ENCODE measurements at regions not wholly inside any gene's neighbourhood (a gene's known extent, or its start where the extent isn't known, plus 50 kb on each side); places are given as distances from the start of the nearest gene placed in this dataset.
A peak's percentile ranks its signal among the peaks of the same experiment; 100 is the strongest.

GRCh38 chr1:82520611-82521010 lies 719.9 kb downstream of the ADGRL2 start:
- DNase-seq: no peak

DNA sequence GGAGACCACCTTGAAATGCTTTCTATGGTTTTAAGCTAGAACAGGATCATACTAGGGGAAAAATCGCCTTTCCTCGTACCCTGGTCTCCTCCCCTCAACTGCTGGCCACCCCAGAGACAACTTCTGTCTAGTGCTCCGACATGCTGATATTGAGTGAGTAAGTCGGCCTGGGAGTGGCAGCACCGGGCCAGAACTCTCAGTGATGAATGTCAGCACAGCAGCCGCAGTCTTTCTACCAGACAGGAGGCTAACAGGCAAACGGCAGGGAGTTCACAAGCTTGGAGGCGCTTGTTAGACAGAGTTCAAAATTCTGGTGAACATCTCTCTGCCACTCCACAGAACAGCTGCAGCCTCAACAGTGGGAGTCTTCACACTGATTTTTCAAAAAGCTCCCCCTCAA lies 716.9 kb downstream of the ADGRL2 start:
- DNase-seq: no peak

DNA sequence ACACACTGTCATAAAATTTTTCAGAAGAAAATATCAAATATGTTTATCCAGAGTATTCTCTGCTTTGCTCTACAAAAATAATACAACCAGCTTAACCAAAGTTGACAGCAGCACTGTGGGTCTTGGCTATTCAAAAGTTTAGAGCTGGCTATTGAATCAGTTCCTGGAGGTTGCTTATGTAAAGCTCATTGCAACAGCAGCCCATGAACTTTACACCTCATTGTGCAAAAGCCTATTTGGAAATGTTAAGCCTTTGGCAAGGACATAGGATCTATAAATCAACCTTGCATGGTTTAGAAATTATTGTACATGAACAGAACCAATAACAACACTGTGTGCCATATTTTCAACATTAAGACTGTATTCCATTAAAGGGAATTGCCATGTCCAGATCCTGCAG lies 714.9 kb downstream of the ADGRL2 start:
- peak; percentile 1 to 9 for DNase-seq

DNA sequence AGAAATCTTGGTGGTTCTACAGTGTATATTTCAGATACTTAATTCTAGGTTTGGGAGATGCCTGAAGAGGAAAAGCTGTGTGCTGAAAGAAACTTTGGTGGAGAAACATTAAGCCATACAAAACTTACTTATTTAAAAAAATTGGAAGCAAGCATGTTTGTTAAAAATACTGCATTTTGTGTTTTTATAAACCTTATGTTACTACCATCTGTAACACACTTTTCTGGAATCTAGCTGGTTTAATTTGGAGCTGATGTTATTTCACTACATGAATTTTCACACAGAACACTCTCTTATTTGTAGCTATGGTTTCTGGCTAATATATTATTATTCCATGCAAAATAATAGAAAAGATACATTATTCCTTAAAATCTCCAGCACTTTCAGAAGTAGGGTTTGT lies 710.7 kb downstream of the ADGRL2 start:
- no peak for DNase-seq

- DNase-seq: no peak
These were observed 709.7 kb downstream of the ADGRL2 start for GRCh38 chr1:82510431-82510830.

DNA sequence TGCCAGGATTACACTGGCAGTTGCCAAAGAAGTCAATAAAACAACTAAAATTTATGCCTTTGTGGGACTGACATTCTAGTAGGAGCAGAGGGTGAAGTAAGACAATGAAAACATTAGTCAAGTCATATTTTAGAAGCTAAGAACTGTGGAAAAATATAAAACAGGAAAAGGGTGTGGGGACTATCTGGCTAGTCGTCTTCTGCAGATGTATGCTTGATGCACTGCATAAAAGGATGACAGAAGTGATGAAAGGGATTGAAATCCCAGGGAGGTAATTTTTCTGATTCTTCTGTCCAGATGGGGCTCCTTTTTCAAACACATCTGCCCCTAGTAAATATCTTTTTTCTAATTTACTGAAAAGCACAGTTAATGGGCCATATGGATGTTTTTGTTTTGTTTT lies 706.3 kb downstream of the ADGRL2 start:
- no peak for DNase-seq

DNA sequence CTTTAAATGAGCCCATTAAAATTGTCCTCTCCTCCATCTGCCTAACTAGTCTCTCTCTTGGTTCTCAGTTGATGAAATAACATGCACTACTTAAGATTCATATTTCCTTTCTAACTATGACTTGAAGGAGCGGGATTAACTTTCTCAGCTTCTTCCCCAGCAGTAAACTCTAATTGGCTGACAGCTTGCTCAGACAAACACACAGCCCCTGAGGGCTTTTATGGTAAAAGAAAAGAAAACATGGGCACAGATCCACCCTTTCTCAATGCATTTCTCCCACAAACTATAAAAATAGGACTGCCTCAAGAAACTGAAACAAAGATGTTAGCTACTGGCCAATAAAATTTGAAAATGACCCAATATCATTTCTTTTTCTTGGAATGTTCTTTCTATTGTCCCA lies 703.1 kb downstream of the ADGRL2 start:
- no peak for DNase-seq

DNA sequence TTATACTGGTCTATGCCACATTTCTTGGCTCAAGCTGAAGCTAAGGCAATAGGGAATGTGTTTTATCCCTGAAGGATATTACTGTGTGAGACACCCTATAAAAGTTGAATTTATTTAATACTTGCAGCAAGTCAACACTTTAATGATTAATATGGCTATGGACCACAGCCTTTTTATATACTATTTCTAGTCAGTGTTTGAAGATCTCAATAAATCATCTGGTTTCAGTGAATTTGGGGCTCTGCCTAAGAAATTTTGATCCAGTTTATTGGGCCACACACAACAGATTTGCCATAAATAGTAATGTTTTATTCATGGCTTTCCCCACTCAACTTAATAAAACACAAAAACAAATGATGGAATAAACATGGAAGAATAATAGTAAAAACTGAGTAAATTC lies 698.3 kb downstream of the ADGRL2 start:
- no peak for DNase-seq

- no peak for DNase-seq
These were observed 693.4 kb downstream of the ADGRL2 start for GRCh38 chr1:82494117-82494516.

DNA sequence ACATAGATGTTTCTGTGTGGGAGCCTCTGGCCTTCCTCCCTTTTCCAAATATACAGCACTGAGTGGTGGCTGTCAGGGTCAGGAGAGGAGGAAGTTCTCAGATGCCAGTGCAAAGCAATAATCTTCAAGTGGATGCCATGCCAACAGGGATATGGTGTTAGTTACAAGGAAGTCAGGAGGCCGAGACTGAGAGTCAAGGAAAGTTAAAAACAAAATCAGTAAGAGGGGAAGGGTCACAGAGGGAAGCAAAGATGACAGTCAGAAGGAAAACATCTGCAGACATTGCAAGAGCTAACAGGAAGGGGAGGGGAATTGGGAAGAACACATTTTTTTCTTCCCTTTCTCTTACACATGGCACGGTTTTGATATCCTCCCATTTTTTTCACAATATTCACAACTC lies 691.4 kb downstream of the ADGRL2 start:
- DNase-seq: no peak

- DNase-seq: no peak
These were observed 690.7 kb downstream of the ADGRL2 start for GRCh38 chr1:82491301-82492048.

DNA sequence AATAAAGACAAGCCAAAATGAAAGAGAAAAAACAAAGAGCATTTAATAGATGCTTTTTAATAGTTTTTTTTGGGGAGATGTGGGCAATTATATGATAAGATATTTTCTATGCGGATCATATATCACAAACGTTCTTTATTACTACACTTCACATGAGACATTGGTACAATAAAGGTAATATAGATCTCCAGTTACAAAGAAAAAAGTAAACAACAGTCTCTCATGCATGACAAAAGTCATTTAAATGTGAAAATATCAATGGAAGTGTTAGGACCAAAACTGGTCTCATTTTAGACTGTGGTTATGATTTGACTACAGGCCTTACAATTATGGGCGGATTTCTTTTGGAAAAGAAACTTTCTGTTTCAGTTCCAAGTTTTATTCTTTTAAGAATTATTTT lies 687.0 kb downstream of the ADGRL2 start:
- no peak for DNase-seq

DNA sequence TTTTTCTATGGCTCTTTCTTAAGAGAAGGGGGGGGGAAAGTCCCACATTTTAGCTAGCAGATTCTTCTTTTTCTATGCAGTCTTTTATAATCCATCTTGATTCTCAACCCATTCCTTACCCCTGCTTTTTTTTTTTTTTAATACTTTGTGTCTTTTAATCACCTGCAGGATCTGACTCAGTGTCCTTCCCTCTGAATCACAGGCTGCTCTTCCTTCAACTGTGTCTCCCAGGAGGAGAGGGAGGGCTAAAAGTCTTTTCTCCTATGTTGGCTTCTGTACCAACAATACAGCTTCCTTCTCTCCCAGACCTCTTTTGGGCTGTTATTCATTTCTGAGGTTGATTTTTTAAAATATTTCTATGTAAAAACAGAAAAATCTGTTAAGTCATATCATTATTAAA lies 686.2 kb downstream of the ADGRL2 start:
- no peak for DNase-seq

- DNase-seq: no peak
These were observed 685.7 kb downstream of the ADGRL2 start for GRCh38 chr1:82486468-82486867.

DNA sequence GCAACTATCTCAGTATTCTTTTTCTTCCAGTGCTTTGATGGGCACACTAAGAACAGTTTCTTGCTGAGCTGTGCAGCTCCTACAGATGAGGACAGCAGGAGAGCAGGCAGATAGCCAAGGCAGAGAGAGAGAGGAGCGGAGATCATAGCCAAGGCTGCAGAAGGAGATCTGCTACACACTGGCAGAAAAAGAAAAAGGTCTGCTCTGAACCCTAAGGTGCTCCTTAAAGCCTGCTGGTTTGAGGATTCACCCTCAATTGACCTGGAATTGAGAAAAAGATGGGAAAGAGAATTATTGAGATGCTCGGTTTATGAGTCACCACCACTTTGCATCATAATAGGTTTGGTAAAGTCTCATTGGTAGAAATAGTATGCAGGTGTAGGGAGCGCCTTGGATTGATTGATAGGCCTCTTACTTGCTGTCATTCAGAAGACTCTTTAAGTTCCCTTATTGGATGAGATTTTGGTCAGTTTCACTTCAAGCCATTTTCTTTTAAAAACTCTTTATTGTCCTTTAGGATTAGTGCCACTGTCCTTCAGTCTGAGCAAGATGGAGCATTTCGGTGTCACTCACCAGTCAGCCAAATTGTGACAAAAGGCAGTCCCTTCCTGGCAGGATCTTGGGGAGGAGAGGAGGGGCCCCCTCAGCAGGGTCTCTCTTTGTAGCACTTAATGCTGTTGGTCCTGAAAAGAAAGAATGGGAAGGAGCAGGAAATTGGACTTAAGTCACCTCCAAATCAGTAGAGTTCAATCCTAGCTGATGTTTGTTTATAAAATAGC lies 685.0 kb downstream of the ADGRL2 start:
- no peak for DNase-seq

GRCh38 chr1:82483146-82483545 lies 682.4 kb downstream of the ADGRL2 start:
- no peak for DNase-seq

- DNase-seq: no peak
These were observed 678.2 kb downstream of the ADGRL2 start for GRCh38 chr1:82478916-82479315.

- DNase-seq: no peak
These were observed 671.9 kb downstream of the ADGRL2 start for GRCh38 chr1:82472489-82473131.

DNA sequence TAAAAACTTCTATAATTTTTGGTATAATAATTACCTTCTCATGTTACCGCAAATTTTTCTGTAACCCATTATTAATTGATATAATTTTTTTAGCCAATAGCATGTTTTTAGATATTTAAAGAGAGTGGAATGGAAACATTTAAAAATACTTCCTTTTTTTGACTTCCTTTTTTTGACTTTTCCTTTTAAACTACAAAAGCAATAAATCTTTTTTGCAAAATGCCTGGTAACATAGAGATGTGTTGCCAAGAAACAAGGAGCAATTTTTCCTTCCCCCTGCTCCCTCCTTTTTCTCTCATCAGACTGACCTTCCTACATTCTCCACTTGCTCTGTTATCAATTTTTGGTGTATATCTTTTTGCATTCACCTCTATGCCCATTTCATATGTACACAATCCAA lies 666.2 kb downstream of the ADGRL2 start:
- peak in 1 of 2 donors; percentile 25 for DNase-seq

DNA sequence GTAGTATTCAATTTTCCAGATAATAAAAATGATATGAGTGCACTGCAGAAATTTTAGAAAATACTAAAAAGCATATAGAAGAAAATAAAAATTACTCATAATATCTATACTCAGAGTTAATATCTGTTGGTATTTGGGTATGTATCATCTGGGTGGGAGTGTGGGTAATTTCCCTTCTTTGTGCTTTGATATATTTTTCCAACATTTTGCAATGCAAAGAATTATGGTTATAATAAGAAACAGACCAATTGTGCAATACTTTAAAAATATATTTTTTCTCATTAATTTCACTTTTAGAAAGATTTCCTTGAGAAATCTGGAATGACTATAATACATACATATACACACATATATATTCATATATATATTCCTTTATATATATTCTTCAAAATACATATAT lies 665.7 kb downstream of the ADGRL2 start:
- DNase-seq: peak; percentile 35 to 52

DNA sequence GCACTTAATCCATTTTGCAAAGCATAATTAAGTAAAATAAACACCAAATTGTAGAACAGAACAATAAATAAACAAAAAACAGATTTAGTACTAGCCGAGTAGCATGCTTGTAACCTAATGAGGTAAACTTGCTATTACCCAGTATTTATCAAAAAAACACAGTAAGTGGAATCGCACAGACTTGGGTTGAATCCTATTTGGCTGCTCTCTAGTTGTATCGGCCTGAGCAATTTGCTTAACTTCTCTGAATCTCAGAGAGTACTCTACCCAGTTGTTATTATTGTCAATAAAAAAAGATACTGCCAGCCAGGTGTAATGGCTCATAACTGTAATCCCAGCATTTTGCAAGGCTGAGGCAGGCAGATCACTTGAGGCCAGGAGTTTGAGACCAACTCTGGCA lies 664.3 kb downstream of the ADGRL2 start:
- DNase-seq: no peak

- no peak for DNase-seq
These were observed 663.7 kb downstream of the ADGRL2 start for GRCh38 chr1:82464362-82465001.

- DNase-seq: no peak
These were observed 663.2 kb downstream of the ADGRL2 start for GRCh38 chr1:82463951-82464350.

DNA sequence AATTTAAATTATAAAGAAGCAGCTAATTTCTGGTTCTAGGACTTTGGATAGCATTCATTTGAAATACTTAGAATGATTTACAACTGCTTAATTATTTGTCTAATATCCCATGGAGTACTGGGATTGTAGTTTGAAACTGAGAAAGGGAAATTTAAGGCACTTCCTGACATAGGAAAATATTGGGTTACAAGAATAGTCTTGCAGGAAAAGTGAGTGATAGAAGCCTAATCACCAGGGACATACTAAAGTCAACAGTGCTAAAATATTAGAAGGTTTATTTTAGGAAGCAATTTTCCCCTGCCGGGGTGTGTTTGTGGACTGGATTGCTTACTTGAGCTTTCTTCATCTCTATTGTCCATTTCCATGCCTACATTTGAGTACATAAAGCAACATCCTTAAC lies 661.6 kb downstream of the ADGRL2 start:
- no peak for DNase-seq
